HCT116 (cell line): ENCODE measurements at regions not wholly inside any gene's neighbourhood (a gene's known extent, or its start where the extent isn't known, plus 50 kb on each side); places are given as distances from the start of the nearest gene placed in this dataset.

Experiments
- ATAC-seq: fragments of 200-7000 bp; cut with Tn5 transposase; 2 replicates; pipeline ENCODE4 v1.9.1; 2020; ENCODE audit warnings: mild to moderate bottlenecking, moderate library complexity
- BruUV-seq: library from RNA; stranded (reverse); fragments of 400-500 nt; replicated peaks from 2 replicates; lab custom pipeline; 2021; lab: Mats Ljungman, UMichigan
- CTCF ChIA-PET: fragments of 300-600 bp; sonication (Branson Sonifier 250); formaldehyde crosslinking; loops from one replicate; lab custom pipeline; 2021; ENCODE audit warnings: antibody characterized with exemption; lab: Charles Lee
- POLR2A ChIA-PET: fragments of 300-600, 350-600 bp; sonication (Branson Sonifier 250); formaldehyde crosslinking; loops from one replicate; lab custom pipeline; 2021; ENCODE audit warnings: antibody characterized with exemption; lab: Charles Lee
- RAD21 ChIA-PET, 2 experiments: fragments of 300-600 bp; sonication (Branson Sonifier 250); formaldehyde crosslinking; loops; one replicate each; lab custom pipeline; 2023; ENCODE audit warnings: low total read pairs in 2 of 2; ENCODE audit not compliant: uncharacterized antibody in 2 of 2, unreplicated experiment in 2 of 2, low non-redundant PET in 1 of 2; lab: Charles Lee
- DNase-seq: peaks from one replicate; pipeline ENCODE4 v3.0.0-alpha.2; 2010; ENCODE audit warnings: low read depth, low spot score
- H2AFZ ChIP-seq: fragments of 200-600 bp; shearing (Covaris generic), sonication (generic); 2 replicates; pipeline ENCODE4 v1.6.1; 2017; ENCODE audit warnings: low read depth, mixed run types, mixed read lengths, antibody characterized with exemption, low read length; ENCODE audit not compliant: poor library complexity, severe bottlenecking
- H3K27ac ChIP-seq: 2 replicates; pipeline ENCODE4 v1.5.1; 2012; ENCODE audit warnings: low read depth, low read length
- H3K27me3 ChIP-seq: fragments of 200-600 bp; sonication (generic); 2 replicates; pipeline ENCODE4 v1.6.1; 2016; ENCODE audit warnings: mixed run types, low read length, mixed read lengths; ENCODE audit not compliant: insufficient read depth
- H3K36me3 ChIP-seq, 2 experiments: fragments of 200-500 bp in 1 of 2; fragments of 200-600 bp in 1 of 2; sonication (Bioruptor generic) in 1 of 2; sonication (generic) in 1 of 2; 2 replicates each; pipeline versions ENCODE4 v1.5.1 to v1.6.1; 2014 to 2016; ENCODE audit warnings: low read length in 2 of 2, inconsistent platforms in 1 of 2, mixed read lengths in 1 of 2, mixed run types in 1 of 2; ENCODE audit not compliant: insufficient read depth in 2 of 2, control insufficient read depth in 1 of 2
- H3K4me1 ChIP-seq, 2 experiments: fragments of 200-600 bp in 1 of 2; sonication (generic) in 1 of 2; 2 replicates each; pipeline versions ENCODE4 v1.5.1 to v1.6.1; 2012 to 2017; ENCODE audit warnings: low read length in 2 of 2, inconsistent platforms in 1 of 2, mild to moderate bottlenecking in 1 of 2, mixed read lengths in 1 of 2, mixed run types in 1 of 2, moderate library complexity in 1 of 2; ENCODE audit not compliant: insufficient read depth in 2 of 2, control insufficient read depth in 1 of 2
- H3K4me2 ChIP-seq: fragments of 200-600 bp; sonication (generic); 2 replicates; pipeline ENCODE4 v1.6.1; 2017; ENCODE audit warnings: mixed run types, low read length, mixed read lengths
- H3K4me3 ChIP-seq, 2 experiments: fragments of 200-600 bp in 1 of 2; sonication (generic) in 1 of 2; replicated peaks in 1 of 2; 2 replicates each; pipeline ENCODE4 v1.5.1; 2011 to 2016; ENCODE audit warnings: low read length in 2 of 2, control low read depth in 1 of 2, low read depth in 1 of 2, mild to moderate bottlenecking in 1 of 2, mixed read lengths in 1 of 2, mixed run types in 1 of 2
- H3K79me2 ChIP-seq: fragments of 200-600 bp; sonication (generic); 2 replicates; pipeline ENCODE4 v1.6.1; 2017; ENCODE audit warnings: mild to moderate bottlenecking, mixed run types, low read length, moderate library complexity, mixed read lengths; ENCODE audit not compliant: insufficient read depth
- H3K9ac ChIP-seq: fragments of 200-600 bp; sonication (generic); 2 replicates; pipeline ENCODE4 v1.6.1; 2016; ENCODE audit warnings: low read length, mixed read lengths
- H3K9me2 ChIP-seq: fragments of 200-600 bp; sonication (generic), shearing (Covaris generic); 2 replicates; pipeline ENCODE4 v1.6.1; 2017; ENCODE audit warnings: mixed run types, mild to moderate bottlenecking, moderate library complexity; ENCODE audit not compliant: insufficient read depth
- H3K9me3 ChIP-seq, 2 experiments: fragments of 200-500 bp in 1 of 2; fragments of 200-600 bp in 1 of 2; sonication (Bioruptor generic) in 1 of 2; sonication (generic) in 1 of 2; 2 replicates each; pipeline ENCODE4 v1.6.1; 2014 to 2017; ENCODE audit warnings: low read length in 2 of 2, mixed read lengths in 2 of 2, inconsistent platforms in 1 of 2, low read depth in 1 of 2, mild to moderate bottlenecking in 1 of 2, mixed run types in 1 of 2, moderate library complexity in 1 of 2; ENCODE audit not compliant: control insufficient read depth in 1 of 2, insufficient read depth in 1 of 2
- H4K20me1 ChIP-seq: fragments of 200-600 bp; sonication (generic), shearing (Covaris generic); 2 replicates; pipeline ENCODE4 v1.6.1; 2017; ENCODE audit warnings: mixed run types, mild to moderate bottlenecking, moderate library complexity; ENCODE audit not compliant: insufficient read depth
- CBX3 ChIP-seq: IDR thresholded peaks from 2 replicates; pipeline ENCODE4 v1.6.1; 2012; ENCODE audit warnings: low read depth
- EZH2phosphoT487 ChIP-seq: fragments of 200-600 bp; IDR thresholded peaks from 2 replicates; pipeline ENCODE4 v1.6.1; 2018; ENCODE audit warnings: antibody characterized with exemption, borderline replicate concordance
- FOSL1 ChIP-seq: IDR thresholded peaks from 2 replicates; pipeline ENCODE4 v1.6.1; 2012; ENCODE audit warnings: low read depth
- JUND ChIP-seq: IDR thresholded peaks from 2 replicates; pipeline ENCODE4 v1.6.1; 2012
- RAD21 ChIP-seq: IDR thresholded peaks from 2 replicates; pipeline ENCODE4 v1.6.1; 2012; ENCODE audit warnings: low read depth, mild to moderate bottlenecking
- SIN3A ChIP-seq: IDR thresholded peaks from 2 replicates; pipeline ENCODE4 v1.6.1; 2012; ENCODE audit warnings: low read depth
- SP1 ChIP-seq: IDR thresholded peaks from 2 replicates; pipeline ENCODE4 v1.6.1; 2012; ENCODE audit warnings: low read depth
- SRF ChIP-seq: IDR thresholded peaks from 2 replicates; pipeline ENCODE4 v1.6.1; 2012; ENCODE audit warnings: low read depth
- TCF7L2 ChIP-seq: IDR thresholded peaks from 2 replicates; pipeline ENCODE4 v1.7.0; 2011; ENCODE audit warnings: borderline replicate concordance, inconsistent platforms; ENCODE audit not compliant: insufficient read depth, insufficient read length; ENCODE audit errors: extremely low read depth
- YY1 ChIP-seq: IDR thresholded peaks from 2 replicates; pipeline ENCODE4 v1.6.1; 2011; ENCODE audit warnings: low read length, low read depth, moderate library complexity, mild to moderate bottlenecking; ENCODE audit not compliant: insufficient replicate concordance; ENCODE audit errors: extremely low read depth
- ZFX ChIP-seq: fragments of 450-650 bp; IDR thresholded peaks from 2 replicates; pipeline ENCODE4 v1.6.1; 2017
- ZNF274 ChIP-seq: fragments of 200-500 bp; sonication (Bioruptor generic); IDR thresholded peaks from 2 replicates; pipeline ENCODE4 v1.6.1; 2014; ENCODE audit warnings: mild to moderate bottlenecking, low read depth, low read length, inconsistent platforms
- intact Hi-C: fragments of 100-400 bp; cut with micrococcal nuclease; formaldehyde crosslinking; loops from 2 replicates; pipeline ENCODE4 v1.10.0; 2022
- TF ChIP-seq, protein P1 (sequence below): IDR thresholded peaks from 2 replicates; pipeline ENCODE4 v1.6.1; 2012; ENCODE audit warnings: low read depth
- TF ChIP-seq, protein P2 (sequence below), 3 experiments: fragments of 200-600 bp in 1 of 3; sonication (generic) in 1 of 3; IDR thresholded peaks in 2 of 3; conservative IDR thresholded peaks in 1 of 3; 2 replicates each; pipeline ENCODE4 v1.5.1; 2012 to 2017; ENCODE audit warnings: low read depth in 2 of 3, low read length in 2 of 3, antibody characterized with exemption in 1 of 3, borderline replicate concordance in 1 of 3, control low read depth in 1 of 3, mild to moderate bottlenecking in 1 of 3, mixed read lengths in 1 of 3, mixed run types in 1 of 3, moderate library complexity in 1 of 3; ENCODE audit not compliant: insufficient read depth in 1 of 3
- TF ChIP-seq, protein P3 (sequence below): IDR thresholded peaks from 2 replicates; pipeline ENCODE4 v1.6.1; 2012
- TF ChIP-seq, protein P4 (sequence below): IDR thresholded peaks from 2 replicates; pipeline ENCODE4 v1.6.1; 2012

GRCh38 chr13:30037766-30038165 lies 187.3 kb upstream of the UBL3 start (continued):
- TF ChIP-seq, protein P1, sequence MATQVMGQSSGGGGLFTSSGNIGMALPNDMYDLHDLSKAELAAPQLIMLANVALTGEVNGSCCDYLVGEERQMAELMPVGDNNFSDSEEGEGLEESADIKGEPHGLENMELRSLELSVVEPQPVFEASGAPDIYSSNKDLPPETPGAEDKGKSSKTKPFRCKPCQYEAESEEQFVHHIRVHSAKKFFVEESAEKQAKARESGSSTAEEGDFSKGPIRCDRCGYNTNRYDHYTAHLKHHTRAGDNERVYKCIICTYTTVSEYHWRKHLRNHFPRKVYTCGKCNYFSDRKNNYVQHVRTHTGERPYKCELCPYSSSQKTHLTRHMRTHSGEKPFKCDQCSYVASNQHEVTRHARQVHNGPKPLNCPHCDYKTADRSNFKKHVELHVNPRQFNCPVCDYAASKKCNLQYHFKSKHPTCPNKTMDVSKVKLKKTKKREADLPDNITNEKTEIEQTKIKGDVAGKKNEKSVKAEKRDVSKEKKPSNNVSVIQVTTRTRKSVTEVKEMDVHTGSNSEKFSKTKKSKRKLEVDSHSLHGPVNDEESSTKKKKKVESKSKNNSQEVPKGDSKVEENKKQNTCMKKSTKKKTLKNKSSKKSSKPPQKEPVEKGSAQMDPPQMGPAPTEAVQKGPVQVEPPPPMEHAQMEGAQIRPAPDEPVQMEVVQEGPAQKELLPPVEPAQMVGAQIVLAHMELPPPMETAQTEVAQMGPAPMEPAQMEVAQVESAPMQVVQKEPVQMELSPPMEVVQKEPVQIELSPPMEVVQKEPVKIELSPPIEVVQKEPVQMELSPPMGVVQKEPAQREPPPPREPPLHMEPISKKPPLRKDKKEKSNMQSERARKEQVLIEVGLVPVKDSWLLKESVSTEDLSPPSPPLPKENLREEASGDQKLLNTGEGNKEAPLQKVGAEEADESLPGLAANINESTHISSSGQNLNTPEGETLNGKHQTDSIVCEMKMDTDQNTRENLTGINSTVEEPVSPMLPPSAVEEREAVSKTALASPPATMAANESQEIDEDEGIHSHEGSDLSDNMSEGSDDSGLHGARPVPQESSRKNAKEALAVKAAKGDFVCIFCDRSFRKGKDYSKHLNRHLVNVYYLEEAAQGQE: no peak
- TF ChIP-seq SIN3A (no peak), FOSL1 (no peak), ZNF274 (no peak), SRF (no peak), JUND (no peak), TCF7L2 (no peak)
- TF ChIP-seq, all 23 proteins: peak for 0

DNA sequence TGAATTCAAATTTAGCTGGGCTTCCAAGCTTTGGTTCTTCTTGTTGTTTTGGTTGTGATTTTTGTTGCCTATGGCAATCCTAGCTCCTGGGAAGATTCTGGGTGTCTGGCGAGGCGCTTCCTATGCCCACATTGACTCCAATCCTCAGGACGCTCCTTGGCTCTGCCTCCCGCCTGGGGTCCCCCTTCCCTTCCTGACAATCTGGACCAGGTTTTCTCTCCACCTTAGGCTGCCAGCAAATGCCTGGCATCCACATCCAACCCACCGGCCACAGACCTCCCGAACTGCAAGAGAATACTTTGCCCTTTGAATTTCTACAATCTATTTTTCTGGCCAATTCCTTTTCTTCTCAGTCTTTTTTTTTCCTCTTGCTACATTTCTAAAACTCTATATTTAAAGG lies 186.9 kb upstream of the UBL3 start:
- no peak overlapping the region for H3K4me2 ChIP-seq
- CTCF ChIA-PET: no interaction called here
- no TSS peak for BruUV-seq
- TF ChIP-seq JUND (no peak), EZH2phosphoT487 (no peak), CBX3 (no peak), SP1 (no peak), RAD21 (no peak), ZFX (no peak), SIN3A (no peak), SRF (no peak), TCF7L2 (no peak), ZNF274 (no peak), FOSL1 (no peak), YY1 (no peak)
- TF ChIP-seq, protein P2, sequence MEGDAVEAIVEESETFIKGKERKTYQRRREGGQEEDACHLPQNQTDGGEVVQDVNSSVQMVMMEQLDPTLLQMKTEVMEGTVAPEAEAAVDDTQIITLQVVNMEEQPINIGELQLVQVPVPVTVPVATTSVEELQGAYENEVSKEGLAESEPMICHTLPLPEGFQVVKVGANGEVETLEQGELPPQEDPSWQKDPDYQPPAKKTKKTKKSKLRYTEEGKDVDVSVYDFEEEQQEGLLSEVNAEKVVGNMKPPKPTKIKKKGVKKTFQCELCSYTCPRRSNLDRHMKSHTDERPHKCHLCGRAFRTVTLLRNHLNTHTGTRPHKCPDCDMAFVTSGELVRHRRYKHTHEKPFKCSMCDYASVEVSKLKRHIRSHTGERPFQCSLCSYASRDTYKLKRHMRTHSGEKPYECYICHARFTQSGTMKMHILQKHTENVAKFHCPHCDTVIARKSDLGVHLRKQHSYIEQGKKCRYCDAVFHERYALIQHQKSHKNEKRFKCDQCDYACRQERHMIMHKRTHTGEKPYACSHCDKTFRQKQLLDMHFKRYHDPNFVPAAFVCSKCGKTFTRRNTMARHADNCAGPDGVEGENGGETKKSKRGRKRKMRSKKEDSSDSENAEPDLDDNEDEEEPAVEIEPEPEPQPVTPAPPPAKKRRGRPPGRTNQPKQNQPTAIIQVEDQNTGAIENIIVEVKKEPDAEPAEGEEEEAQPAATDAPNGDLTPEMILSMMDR (IDR thresholded peaks at IDR 0.05 in 2 of 3, conservative IDR thresholded peaks at IDR 0.05 in 1 of 3; ENCODE audit: borderline replicate concordance in 1 of 3, insufficient read depth in 1 of 3, low read depth in 2 of 3, low read length in 2 of 3): no peak
- TF ChIP-seq, protein P3, sequence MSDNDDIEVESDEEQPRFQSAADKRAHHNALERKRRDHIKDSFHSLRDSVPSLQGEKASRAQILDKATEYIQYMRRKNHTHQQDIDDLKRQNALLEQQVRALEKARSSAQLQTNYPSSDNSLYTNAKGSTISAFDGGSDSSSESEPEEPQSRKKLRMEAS: no peak
- TF ChIP-seq, protein P4, sequence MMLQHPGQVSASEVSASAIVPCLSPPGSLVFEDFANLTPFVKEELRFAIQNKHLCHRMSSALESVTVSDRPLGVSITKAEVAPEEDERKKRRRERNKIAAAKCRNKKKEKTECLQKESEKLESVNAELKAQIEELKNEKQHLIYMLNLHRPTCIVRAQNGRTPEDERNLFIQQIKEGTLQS: no peak
- TF ChIP-seq, protein P1: no peak

More for the DNA sequence above, 186.9 kb upstream of the UBL3 start:
- Histone ChIP-seq H3K36me3 (no peaks in the 10 kb centered on the region), H3K4me1 (no peaks in the 10 kb centered on the region), H3K4me3 (no peak overlapping the region), H4K20me1 (no peaks in the 10 kb centered on the region), H3K9ac (no peak overlapping the region), H3K79me2 (no peaks in the 10 kb centered on the region), H3K9me3 (no peaks in the 10 kb centered on the region), H3K27ac (no peak overlapping the region), H2AFZ (no peak overlapping the region), H3K27me3 (peaks cover 54% of the 10 kb centered on the region), H3K9me2 (no peaks in the 10 kb centered on the region)
- POLR2A ChIA-PET: no interaction called here
- intact Hi-C loops: no loop called here
- DNase-seq (no peak), ATAC-seq (no peak)
- RAD21 ChIA-PET: no interaction called here
